ENCODE measurements at regions not wholly inside any gene's neighbourhood (a gene's known extent, or its start where the extent isn't known, plus 50 kb on each side); places are given as distances from the start of the nearest gene placed in this dataset.
A peak's percentile ranks its signal among the peaks of the same experiment; 100 is the strongest.

DNA sequence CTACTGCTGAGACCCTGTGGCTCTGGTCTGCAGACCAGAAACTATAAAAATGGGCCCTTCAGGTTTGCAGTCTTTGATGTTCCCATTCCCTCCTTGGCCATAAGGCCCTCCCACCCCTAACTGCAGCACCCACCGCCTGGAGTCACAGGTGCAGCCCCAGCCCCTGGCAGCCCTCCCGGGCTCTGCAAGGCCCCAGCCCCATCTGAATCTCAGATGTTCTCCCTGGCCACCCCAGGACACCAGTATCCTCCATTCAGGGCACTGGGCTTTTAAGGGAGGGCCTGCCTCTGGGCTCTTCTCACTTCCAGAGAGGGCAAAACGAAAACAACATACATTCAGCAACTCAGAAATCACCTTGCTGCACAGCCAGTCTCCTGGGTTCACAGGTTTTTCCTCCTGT, 107.7 kb upstream of the RET start:
- TF ChIP-seq CTCF (IDR thresholded peaks at IDR 0.05) (no peak), POLR2A (IDR thresholded peaks at IDR 0.05) (no peak)
- H3K4me3 ChIP-seq (ENCODE audit: low read depth, poor library complexity, severe bottlenecking), result no peak overlapping the region
- intact Hi-C loops (cut with DNase I; ENCODE audit: low total_unique reads), result no loop called here
- DNase-seq (ENCODE audit: low spot score in 2 of 2), result peak in 1 of 2 donors; percentile 53
- 76 to 80% methylated on average over 3 of the region's 3 CpGs for WGBS, 2 donors

- WGBS, 2 donors, result 88 to 93% methylated on average over 3 to 6 of the region's 6 CpGs
- intact Hi-C loops (cut with DNase I; ENCODE audit: low total_unique reads), result no loop called here
- no peak for DNase-seq (ENCODE audit: low spot score in 2 of 2)
- H3K4me3 ChIP-seq (ENCODE audit: low read depth, poor library complexity, severe bottlenecking), result no peak overlapping the region
- no peak for TF ChIP-seq POLR2A (IDR thresholded peaks at IDR 0.05)
- no peak for TF ChIP-seq CTCF (IDR thresholded peaks at IDR 0.05)
Observed at GRCh38 chr10:42969909-42970308, 107.0 kb upstream of the RET start.

- H3K4me3 ChIP-seq (ENCODE audit: low read depth, poor library complexity, severe bottlenecking), result no peak overlapping the region
- intact Hi-C loops (cut with DNase I; ENCODE audit: low total_unique reads), result no loop called here
- TF ChIP-seq CTCF (IDR thresholded peaks at IDR 0.05) (no peak), POLR2A (IDR thresholded peaks at IDR 0.05) (no peak)
- 72 to 75% methylated on average over 8 to 15 of the region's 15 CpGs for WGBS, 2 donors
- peak; percentile 10 to 78 for DNase-seq (ENCODE audit: low spot score in 2 of 2)
Observed at GRCh38 chr10:42970451-42971250, 106.2 kb upstream of the RET start.

DNA sequence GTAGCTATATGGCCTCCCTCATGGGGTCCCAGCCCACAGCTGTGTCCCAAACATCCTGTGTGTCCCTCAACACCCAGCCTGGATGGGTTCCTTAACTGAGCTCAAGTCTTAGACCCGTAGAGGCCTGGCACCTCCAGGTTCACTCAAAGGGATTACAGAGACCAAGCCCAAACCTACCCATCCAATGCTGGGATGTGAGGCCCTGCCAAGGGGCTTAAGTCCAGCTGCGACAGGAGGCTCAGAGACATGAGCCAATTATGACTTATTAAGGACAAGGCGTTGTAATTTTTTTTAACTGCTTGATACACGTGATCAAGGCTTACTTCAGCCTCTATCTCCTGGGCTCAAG, 105.6 kb upstream of the RET start:
- DNase-seq (ENCODE audit: low spot score in 2 of 2), result peak in 1 of 2 donors; percentile 76
- no peak overlapping the region for H3K4me3 ChIP-seq (ENCODE audit: low read depth, poor library complexity, severe bottlenecking)
- intact Hi-C loops (cut with DNase I; ENCODE audit: low total_unique reads), result no loop called here
- TF ChIP-seq POLR2A (IDR thresholded peaks at IDR 0.05), result no peak
- TF ChIP-seq CTCF (IDR thresholded peaks at IDR 0.05), result no peak
- 80 to 81% methylated on average over 4 of the region's 4 CpGs for WGBS, 2 donors

DNA sequence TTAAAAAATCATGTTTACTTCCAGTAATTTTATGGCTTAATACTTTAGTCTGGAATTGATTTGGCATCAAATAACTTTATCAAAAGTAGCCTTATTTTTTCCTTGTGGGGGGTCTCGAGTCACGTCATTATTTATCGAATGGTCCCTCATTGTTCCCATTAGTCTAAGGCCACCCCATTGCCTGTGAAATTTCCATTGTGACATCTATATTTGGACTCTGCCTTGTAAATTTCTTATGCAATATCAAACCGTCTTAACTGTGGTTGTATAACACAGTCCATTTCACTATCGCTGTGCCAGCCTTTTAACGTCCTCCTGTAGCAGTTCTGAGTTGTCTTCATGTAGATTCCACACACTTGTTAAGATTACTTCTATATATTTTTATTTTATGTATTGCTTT, 103.9 kb upstream of the RET start:
- intact Hi-C loops (cut with DNase I; ENCODE audit: low total_unique reads), result no loop called here
- WGBS, 2 donors, result 62% methylated on average over 6 of the region's 6 CpGs
- H3K4me3 ChIP-seq (ENCODE audit: low read depth, poor library complexity, severe bottlenecking), result no peak overlapping the region
- no peak for DNase-seq (ENCODE audit: low spot score in 2 of 2)
- no peak for TF ChIP-seq CTCF (IDR thresholded peaks at IDR 0.05)
- no peak for TF ChIP-seq POLR2A (IDR thresholded peaks at IDR 0.05)

GRCh38 chr10:42973411-42973810, 103.5 kb upstream of the RET start:
- 78 to 82% methylated on average over 6 of the region's 6 CpGs for WGBS, 2 donors
- intact Hi-C loops (cut with DNase I; ENCODE audit: low total_unique reads), result no loop called here
- no peak for DNase-seq (ENCODE audit: low spot score in 2 of 2)
- H3K4me3 ChIP-seq (ENCODE audit: low read depth, poor library complexity, severe bottlenecking), result no peak overlapping the region
- TF ChIP-seq CTCF (IDR thresholded peaks at IDR 0.05) (no peak), POLR2A (IDR thresholded peaks at IDR 0.05) (no peak)

All from lower leg skin (tissue), 4 donors.